ENCODE measurements at regions not wholly inside any gene's neighbourhood (a gene's known extent, or its start where the extent isn't known, plus 50 kb on each side); places are given as distances from the start of the nearest gene placed in this dataset.

- Histone ChIP-seq H3K9ac (ENCODE audit: low read depth in 1 of 2, low read length in 2 of 2) (no peak overlapping the region), H3K4me3 (ENCODE audit: low read length in 2 of 2) (no peak overlapping the region), H3K9me3 (ENCODE audit: control insufficient read depth in 2 of 2, low read length in 2 of 2) (no peaks in the 10 kb centered on the region), H3K27ac (ENCODE audit: low read depth in 2 of 2, low read length in 2 of 2) (no peak overlapping the region), H3K4me1 (ENCODE audit: control insufficient read depth in 2 of 2, insufficient read depth in 2 of 2, low read length in 2 of 2) (no peaks in the 10 kb centered on the region), H3K36me3 (ENCODE audit: control insufficient read depth in 2 of 2, insufficient read depth in 2 of 2, low read length in 2 of 2) (no peaks in the 10 kb centered on the region), H3K27me3 (ENCODE audit: control insufficient read depth in 2 of 2, insufficient read depth in 2 of 2, low read length in 2 of 2) (no peaks in the 10 kb centered on the region)
Measured at GRCh38 chr4:152236519-152237056, 299.3 kb downstream of the FBXW7 start.

GRCh38 chr4:152235718-152236117 is 300.2 kb downstream of the FBXW7 start:
- H3K27ac ChIP-seq (ENCODE audit: low read depth in 2 of 2, low read length in 2 of 2): no peak overlapping the region
- H3K36me3 ChIP-seq (ENCODE audit: control insufficient read depth in 2 of 2, insufficient read depth in 2 of 2, low read length in 2 of 2): no peaks in the 10 kb centered on the region
- H3K4me1 ChIP-seq (ENCODE audit: control insufficient read depth in 2 of 2, insufficient read depth in 2 of 2, low read length in 2 of 2): no peaks in the 10 kb centered on the region
- H3K9me3 ChIP-seq (ENCODE audit: control insufficient read depth in 2 of 2, low read length in 2 of 2): no peaks in the 10 kb centered on the region
- no peak overlapping the region for H3K9ac ChIP-seq (ENCODE audit: low read depth in 1 of 2, low read length in 2 of 2)
- H3K27me3 ChIP-seq (ENCODE audit: control insufficient read depth in 2 of 2, insufficient read depth in 2 of 2, low read length in 2 of 2): no peaks in the 10 kb centered on the region
- no peak overlapping the region for H3K4me3 ChIP-seq (ENCODE audit: low read length in 2 of 2)

GRCh38 chr4:152234571-152234970 is 301.3 kb downstream of the FBXW7 start:
- Histone ChIP-seq H3K9me3 (ENCODE audit: control insufficient read depth in 2 of 2, low read length in 2 of 2) (no peaks in the 10 kb centered on the region), H3K27ac (ENCODE audit: low read depth in 2 of 2, low read length in 2 of 2) (no peak overlapping the region), H3K27me3 (ENCODE audit: control insufficient read depth in 2 of 2, insufficient read depth in 2 of 2, low read length in 2 of 2) (no peaks in the 10 kb centered on the region), H3K4me1 (ENCODE audit: control insufficient read depth in 2 of 2, insufficient read depth in 2 of 2, low read length in 2 of 2) (no peaks in the 10 kb centered on the region), H3K36me3 (ENCODE audit: control insufficient read depth in 2 of 2, insufficient read depth in 2 of 2, low read length in 2 of 2) (no peaks in the 10 kb centered on the region), H3K9ac (ENCODE audit: low read depth in 1 of 2, low read length in 2 of 2) (no peak overlapping the region), H3K4me3 (ENCODE audit: low read length in 2 of 2) (no peak overlapping the region)

GRCh38 chr4:152232271-152232670 is 303.6 kb downstream of the FBXW7 start:
- Histone ChIP-seq H3K27ac (ENCODE audit: low read depth in 2 of 2, low read length in 2 of 2) (no peak overlapping the region), H3K27me3 (ENCODE audit: control insufficient read depth in 2 of 2, insufficient read depth in 2 of 2, low read length in 2 of 2) (no peaks in the 10 kb centered on the region), H3K9ac (ENCODE audit: low read depth in 1 of 2, low read length in 2 of 2) (no peak overlapping the region), H3K36me3 (ENCODE audit: control insufficient read depth in 2 of 2, insufficient read depth in 2 of 2, low read length in 2 of 2) (no peaks in the 10 kb centered on the region), H3K4me1 (ENCODE audit: control insufficient read depth in 2 of 2, insufficient read depth in 2 of 2, low read length in 2 of 2) (no peaks in the 10 kb centered on the region), H3K9me3 (ENCODE audit: control insufficient read depth in 2 of 2, low read length in 2 of 2) (no peaks in the 10 kb centered on the region), H3K4me3 (ENCODE audit: low read length in 2 of 2) (no peak overlapping the region)

GRCh38 chr4:152229782-152230289 is 306.1 kb downstream of the FBXW7 start:
- H3K9me3 ChIP-seq (ENCODE audit: control insufficient read depth in 2 of 2, low read length in 2 of 2): no peaks in the 10 kb centered on the region
- H3K27me3 ChIP-seq (ENCODE audit: control insufficient read depth in 2 of 2, insufficient read depth in 2 of 2, low read length in 2 of 2): no peaks in the 10 kb centered on the region
- no peaks in the 10 kb centered on the region for H3K4me1 ChIP-seq (ENCODE audit: control insufficient read depth in 2 of 2, insufficient read depth in 2 of 2, low read length in 2 of 2)
- no peak overlapping the region for H3K27ac ChIP-seq (ENCODE audit: low read depth in 2 of 2, low read length in 2 of 2)
- no peak overlapping the region for H3K9ac ChIP-seq (ENCODE audit: low read depth in 1 of 2, low read length in 2 of 2)
- no peaks in the 10 kb centered on the region for H3K36me3 ChIP-seq (ENCODE audit: control insufficient read depth in 2 of 2, insufficient read depth in 2 of 2, low read length in 2 of 2)
- H3K4me3 ChIP-seq (ENCODE audit: low read length in 2 of 2): no peak overlapping the region

- Histone ChIP-seq H3K9me3 (ENCODE audit: control insufficient read depth in 2 of 2, low read length in 2 of 2) (no peaks in the 10 kb centered on the region), H3K27ac (ENCODE audit: low read depth in 2 of 2, low read length in 2 of 2) (no peak overlapping the region), H3K9ac (ENCODE audit: low read depth in 1 of 2, low read length in 2 of 2) (no peak overlapping the region), H3K36me3 (ENCODE audit: control insufficient read depth in 2 of 2, insufficient read depth in 2 of 2, low read length in 2 of 2) (no peaks in the 10 kb centered on the region), H3K4me1 (ENCODE audit: control insufficient read depth in 2 of 2, insufficient read depth in 2 of 2, low read length in 2 of 2) (no peaks in the 10 kb centered on the region), H3K4me3 (ENCODE audit: low read length in 2 of 2) (no peak overlapping the region), H3K27me3 (ENCODE audit: control insufficient read depth in 2 of 2, insufficient read depth in 2 of 2, low read length in 2 of 2) (no peaks in the 10 kb centered on the region)
Measured at GRCh38 chr4:152225680-152226079, 310.2 kb downstream of the FBXW7 start.

GRCh38 chr4:152224721-152225420 is 311.0 kb downstream of the FBXW7 start:
- H3K4me3 ChIP-seq (ENCODE audit: low read length in 2 of 2): no peak overlapping the region
- no peak overlapping the region for H3K27ac ChIP-seq (ENCODE audit: low read depth in 2 of 2, low read length in 2 of 2)
- no peaks in the 10 kb centered on the region for H3K27me3 ChIP-seq (ENCODE audit: control insufficient read depth in 2 of 2, insufficient read depth in 2 of 2, low read length in 2 of 2)
- no peak overlapping the region for H3K9ac ChIP-seq (ENCODE audit: low read depth in 1 of 2, low read length in 2 of 2)
- H3K36me3 ChIP-seq (ENCODE audit: control insufficient read depth in 2 of 2, insufficient read depth in 2 of 2, low read length in 2 of 2): no peaks in the 10 kb centered on the region
- no peaks in the 10 kb centered on the region for H3K4me1 ChIP-seq (ENCODE audit: control insufficient read depth in 2 of 2, insufficient read depth in 2 of 2, low read length in 2 of 2)
- H3K9me3 ChIP-seq (ENCODE audit: control insufficient read depth in 2 of 2, low read length in 2 of 2): no peaks in the 10 kb centered on the region

- H3K27ac ChIP-seq (ENCODE audit: low read depth in 2 of 2, low read length in 2 of 2): no peak overlapping the region
- H3K9me3 ChIP-seq (ENCODE audit: control insufficient read depth in 2 of 2, low read length in 2 of 2): no peaks in the 10 kb centered on the region
- H3K4me1 ChIP-seq (ENCODE audit: control insufficient read depth in 2 of 2, insufficient read depth in 2 of 2, low read length in 2 of 2): no peaks in the 10 kb centered on the region
- no peaks in the 10 kb centered on the region for H3K36me3 ChIP-seq (ENCODE audit: control insufficient read depth in 2 of 2, insufficient read depth in 2 of 2, low read length in 2 of 2)
- H3K9ac ChIP-seq (ENCODE audit: low read depth in 1 of 2, low read length in 2 of 2): no peak overlapping the region
- H3K27me3 ChIP-seq (ENCODE audit: control insufficient read depth in 2 of 2, insufficient read depth in 2 of 2, low read length in 2 of 2): no peaks in the 10 kb centered on the region
- no peak overlapping the region for H3K4me3 ChIP-seq (ENCODE audit: low read length in 2 of 2)
Measured at GRCh38 chr4:152224223-152224622, 311.7 kb downstream of the FBXW7 start.

- Histone ChIP-seq H3K4me1 (ENCODE audit: control insufficient read depth in 2 of 2, insufficient read depth in 2 of 2, low read length in 2 of 2) (no peaks in the 10 kb centered on the region), H3K4me3 (ENCODE audit: low read length in 2 of 2) (no peak overlapping the region), H3K9me3 (ENCODE audit: control insufficient read depth in 2 of 2, low read length in 2 of 2) (no peaks in the 10 kb centered on the region), H3K9ac (ENCODE audit: low read depth in 1 of 2, low read length in 2 of 2) (no peak overlapping the region), H3K27me3 (ENCODE audit: control insufficient read depth in 2 of 2, insufficient read depth in 2 of 2, low read length in 2 of 2) (no peaks in the 10 kb centered on the region), H3K27ac (ENCODE audit: low read depth in 2 of 2, low read length in 2 of 2) (no peak overlapping the region), H3K36me3 (ENCODE audit: control insufficient read depth in 2 of 2, insufficient read depth in 2 of 2, low read length in 2 of 2) (no peaks in the 10 kb centered on the region)
Measured at GRCh38 chr4:152223600-152223999, 312.3 kb downstream of the FBXW7 start.

- H3K9ac ChIP-seq (ENCODE audit: low read depth in 1 of 2, low read length in 2 of 2): no peak overlapping the region
- H3K9me3 ChIP-seq (ENCODE audit: control insufficient read depth in 2 of 2, low read length in 2 of 2): no peaks in the 10 kb centered on the region
- no peak overlapping the region for H3K27ac ChIP-seq (ENCODE audit: low read depth in 2 of 2, low read length in 2 of 2)
- no peaks in the 10 kb centered on the region for H3K27me3 ChIP-seq (ENCODE audit: control insufficient read depth in 2 of 2, insufficient read depth in 2 of 2, low read length in 2 of 2)
- H3K36me3 ChIP-seq (ENCODE audit: control insufficient read depth in 2 of 2, insufficient read depth in 2 of 2, low read length in 2 of 2): no peaks in the 10 kb centered on the region
- no peak overlapping the region for H3K4me3 ChIP-seq (ENCODE audit: low read length in 2 of 2)
- no peaks in the 10 kb centered on the region for H3K4me1 ChIP-seq (ENCODE audit: control insufficient read depth in 2 of 2, insufficient read depth in 2 of 2, low read length in 2 of 2)
Measured at GRCh38 chr4:152221816-152222516, 313.9 kb downstream of the FBXW7 start.
